Keratinocyte (primary cell): ENCODE measurements at regions not wholly inside any gene's neighbourhood (a gene's known extent, or its start where the extent isn't known, plus 50 kb on each side); places are given as distances from the start of the nearest gene placed in this dataset.

Source experiments
- DNase-seq: peaks from one replicate; pipeline ENCODE4 v3.0.0-alpha.2; 2011; ENCODE audit warnings: low read depth, missing footprints, low spot score
- FAIRE-seq: peaks from 2 replicates; lab custom pipeline; 2011; peaks lifted over from hg19 to GRCh38; lab: Jason Lieb, UNC
- H2AFZ ChIP-seq: 2 replicates; pipeline ENCODE4 v1.6.0; 2012; ENCODE audit warnings: low read length, control low read depth, inconsistent platforms; ENCODE audit not compliant: control insufficient read depth
- H3K27ac ChIP-seq: 2 replicates; pipeline ENCODE4 v1.5.1; 2011; ENCODE audit warnings: low read length; ENCODE audit not compliant: control insufficient read depth, insufficient read depth
- H3K27me3 ChIP-seq: 3 replicates; pipeline ENCODE4 v1.6.0; 2011; ENCODE audit warnings: low read length; ENCODE audit not compliant: control insufficient read depth, insufficient read depth; ENCODE audit errors: extremely low read depth
- H3K36me3 ChIP-seq, 2 experiments: 2 replicates in 1 of 2; 3 replicates in 1 of 2; pipeline ENCODE4 v1.5.1; 2011; ENCODE audit warnings: low read length in 2 of 2, mild to moderate bottlenecking in 1 of 2; ENCODE audit not compliant: control insufficient read depth in 2 of 2, insufficient read depth in 2 of 2; ENCODE audit errors: extremely low read depth in 1 of 2
- H3K4me1 ChIP-seq: 3 replicates; pipeline ENCODE4 v1.5.1; 2011; ENCODE audit warnings: low read length; ENCODE audit not compliant: control insufficient read depth, insufficient read depth; ENCODE audit errors: extremely low read depth
- H3K4me2 ChIP-seq: 3 replicates; pipeline ENCODE4 v1.6.0; 2011; ENCODE audit warnings: low read depth, low read length; ENCODE audit not compliant: control insufficient read depth, insufficient read depth; ENCODE audit errors: extremely low read depth
- H3K4me3 ChIP-seq, 3 experiments: fragments of 200-600 bp in 1 of 3; sonication (generic) in 1 of 3; 2 replicates in 2 of 3; 3 replicates in 1 of 3; pipeline ENCODE4 v1.5.1; 2011 to 2016; ENCODE audit warnings: low read length in 3 of 3, mild to moderate bottlenecking in 3 of 3, control low read depth in 2 of 3, inconsistent platforms in 1 of 3, low read depth in 1 of 3, mixed read lengths in 1 of 3, mixed run types in 1 of 3, moderate library complexity in 1 of 3; ENCODE audit not compliant: control insufficient read depth in 2 of 3, insufficient read depth in 2 of 3; ENCODE audit errors: extremely low read depth in 1 of 3
- H3K79me2 ChIP-seq: 2 replicates; pipeline ENCODE4 v1.6.0; 2012; ENCODE audit warnings: low read length; ENCODE audit not compliant: control insufficient read depth, insufficient read depth
- H3K9ac ChIP-seq: 3 replicates; pipeline ENCODE4 v1.6.0; 2011; ENCODE audit warnings: low read length; ENCODE audit not compliant: control insufficient read depth, insufficient read depth; ENCODE audit errors: extremely low read depth
- H3K9me1 ChIP-seq: 3 replicates; pipeline ENCODE4 v1.6.0; 2011; ENCODE audit warnings: low read length; ENCODE audit not compliant: control insufficient read depth, insufficient read depth; ENCODE audit errors: extremely low read depth
- H3K9me3 ChIP-seq: 2 replicates; pipeline ENCODE4 v1.5.1; 2012; ENCODE audit warnings: low read depth, low read length; ENCODE audit not compliant: control insufficient read depth
- H4K20me1 ChIP-seq: 3 replicates; pipeline ENCODE4 v1.6.0; 2011; ENCODE audit warnings: low read length; ENCODE audit not compliant: control insufficient read depth, insufficient read depth; ENCODE audit errors: extremely low read depth
- CTCF ChIP-seq, 3 experiments: IDR thresholded peaks in 1 of 3; conservative IDR thresholded peaks in 1 of 3; optimal IDR thresholded peaks in 1 of 3; 2 replicates in 2 of 3; 3 replicates in 1 of 3; pipeline versions ENCODE3 to v1.5.1; 2011; ENCODE audit warnings: low read length in 3 of 3, mild to moderate bottlenecking in 3 of 3, moderate library complexity in 2 of 3, control low read depth in 1 of 3, inconsistent platforms in 1 of 3; ENCODE audit not compliant: insufficient read depth in 2 of 3; ENCODE audit errors: extremely low read depth in 1 of 3
- EZH2 ChIP-seq: IDR thresholded peaks from one replicate; pipeline ENCODE4 v1.6.1; 2012; ENCODE audit warnings: inconsistent platforms, mild to moderate bottlenecking, low read length, moderate library complexity
- dilution Hi-C: fragments of 300-500 bp; cut with MboI; formaldehyde crosslinking; loops from one replicate; pipeline ENCODE4 v1.7.0; 2020; ENCODE audit warnings: low sequenced_read_pairs; ENCODE audit not compliant: extremely low pct_ligation_motif_present

- TF ChIP-seq CTCF (optimal IDR thresholded peaks at IDR 0.05 in 1 of 3, IDR thresholded peaks at IDR 0.05 in 1 of 3, conservative IDR thresholded peaks at IDR 0.05 in 1 of 3; ENCODE audit: extremely low read depth in 1 of 3, insufficient read depth in 2 of 3, low read length in 3 of 3) = no peak
- TF ChIP-seq EZH2 = no peak
Observed at GRCh38 chr6:4518506-4518905, 257.7 kb upstream of the CDYL start.

GRCh38 chr6:4516206-4516605 is 260.0 kb upstream of the CDYL start:
- no peaks in the 10 kb centered on the region for H3K27me3 ChIP-seq
- TF ChIP-seq CTCF (optimal IDR thresholded peaks at IDR 0.05 in 1 of 3, IDR thresholded peaks at IDR 0.05 in 1 of 3, conservative IDR thresholded peaks at IDR 0.05 in 1 of 3; ENCODE audit: extremely low read depth in 1 of 3, insufficient read depth in 2 of 3, low read length in 3 of 3) = no peak
- no peaks in the 10 kb centered on the region for H3K9me1 ChIP-seq
- no peaks in the 10 kb centered on the region for H4K20me1 ChIP-seq
- H3K36me3 ChIP-seq = no peaks in the 10 kb centered on the region
- DNase-seq = no peak
- H3K4me3 ChIP-seq = no peak overlapping the region
- no peaks in the 10 kb centered on the region for H3K79me2 ChIP-seq
- no peak overlapping the region for H3K9ac ChIP-seq
- no peak overlapping the region for H2AFZ ChIP-seq
- FAIRE-seq = no peak
- no peak overlapping the region for H3K4me2 ChIP-seq
- no peaks in the 10 kb centered on the region for H3K9me3 ChIP-seq
- dilution Hi-C loops = no loop called here
- no peaks in the 10 kb centered on the region for H3K4me1 ChIP-seq
- no peak overlapping the region for H3K27ac ChIP-seq

More at GRCh38 chr6:4518506-4518905, 257.7 kb upstream of the CDYL start:
- H2AFZ ChIP-seq = no peak overlapping the region
- dilution Hi-C loops = no loop called here
- H3K79me2 ChIP-seq = no peaks in the 10 kb centered on the region
- H3K9me1 ChIP-seq = no peaks in the 10 kb centered on the region
- H3K4me3 ChIP-seq = no peak overlapping the region
- no peak for FAIRE-seq
- no peak for DNase-seq
- H3K9me3 ChIP-seq = no peaks in the 10 kb centered on the region
- no peaks in the 10 kb centered on the region for H3K27me3 ChIP-seq
- no peak overlapping the region for H3K4me2 ChIP-seq
- no peaks in the 10 kb centered on the region for H3K4me1 ChIP-seq
- H3K36me3 ChIP-seq = no peaks in the 10 kb centered on the region
- H3K9ac ChIP-seq = no peak overlapping the region
- H4K20me1 ChIP-seq = no peaks in the 10 kb centered on the region
- H3K27ac ChIP-seq = no peak overlapping the region
